Glutamatergic neuron (in vitro differentiated cells): ENCODE measurements at regions not wholly inside any gene's neighbourhood (a gene's known extent, or its start where the extent isn't known, plus 50 kb on each side); places are given as distances from the start of the nearest gene placed in this dataset.

Source experiments
- DNase-seq: peaks from one replicate; pipeline ENCODE4 v3.0.0; 2022
- H3K27ac Mint-ChIP-seq: one replicate; pipeline ENCODE4 v1.8.0; 2020; ENCODE audit warnings: mild to moderate bottlenecking, mixed read lengths, inconsistent platforms; ENCODE audit not compliant: unreplicated experiment
- H3K27me3 Mint-ChIP-seq: one replicate; pipeline ENCODE4 v1.8.0; 2020; ENCODE audit warnings: mild to moderate bottlenecking, moderate library complexity, mixed read lengths, inconsistent platforms; ENCODE audit not compliant: unreplicated experiment
- H3K36me3 Mint-ChIP-seq: one replicate; pipeline ENCODE4 v1.8.0; 2020; ENCODE audit warnings: mild to moderate bottlenecking, mixed read lengths, inconsistent platforms; ENCODE audit not compliant: unreplicated experiment
- H3K4me1 Mint-ChIP-seq: one replicate; pipeline ENCODE4 v1.8.0; 2020; ENCODE audit warnings: mild to moderate bottlenecking, low read depth, mixed read lengths, inconsistent platforms; ENCODE audit not compliant: unreplicated experiment
- H3K4me3 Mint-ChIP-seq: one replicate; pipeline ENCODE4 v1.8.0; 2020; ENCODE audit warnings: mild to moderate bottlenecking, mixed read lengths, inconsistent platforms; ENCODE audit not compliant: unreplicated experiment
- H3K9me3 Mint-ChIP-seq: one replicate; pipeline ENCODE4 v1.8.0; 2020; ENCODE audit warnings: mild to moderate bottlenecking, moderate library complexity, mixed read lengths, inconsistent platforms; ENCODE audit not compliant: unreplicated experiment
- CTCF ChIP-seq: fragments of 200-600 bp; sonication (generic); IDR thresholded peaks from one replicate; pipeline ENCODE4 v1.5.0; 2021; ENCODE audit not compliant: partially characterized antibody, unreplicated experiment

GRCh38 chr7:106776618-106777347, 88.3 kb upstream of the PIK3CG start:
- DNase-seq = no peak
- TF ChIP-seq CTCF = no peak
- no peak overlapping the region for H3K27ac Mint-ChIP-seq
- H3K4me3 Mint-ChIP-seq = no peak overlapping the region
- no peaks in the 10 kb centered on the region for H3K27me3 Mint-ChIP-seq
- no peaks in the 10 kb centered on the region for H3K4me1 Mint-ChIP-seq
- no peaks in the 10 kb centered on the region for H3K36me3 Mint-ChIP-seq
- peaks cover 1% of the 10 kb centered on the region for H3K9me3 Mint-ChIP-seq

GRCh38 chr7:106777674-106778299, 87.3 kb upstream of the PIK3CG start:
- no peak for TF ChIP-seq CTCF
- Mint-ChIP-seq H3K4me1 (no peaks in the 10 kb centered on the region), H3K27ac (no peak overlapping the region), H3K27me3 (no peaks in the 10 kb centered on the region), H3K36me3 (no peaks in the 10 kb centered on the region), H3K4me3 (no peak overlapping the region), H3K9me3 (peaks cover 1% of the 10 kb centered on the region)
- no peak for DNase-seq

GRCh38 chr7:106778656-106779250, 86.3 kb upstream of the PIK3CG start:
- H3K4me1 Mint-ChIP-seq = no peaks in the 10 kb centered on the region
- H3K27me3 Mint-ChIP-seq = no peaks in the 10 kb centered on the region
- no peak for DNase-seq
- H3K4me3 Mint-ChIP-seq = no peak overlapping the region
- no peak overlapping the region for H3K27ac Mint-ChIP-seq
- no peak for TF ChIP-seq CTCF
- peaks cover 1% of the 10 kb centered on the region for H3K9me3 Mint-ChIP-seq
- no peaks in the 10 kb centered on the region for H3K36me3 Mint-ChIP-seq

GRCh38 chr7:106779877-106780276, 85.2 kb upstream of the PIK3CG start:
- no peak for TF ChIP-seq CTCF
- Mint-ChIP-seq H3K36me3 (no peaks in the 10 kb centered on the region), H3K27ac (no peak overlapping the region), H3K4me1 (peaks cover 2% of the 10 kb centered on the region), H3K27me3 (no peaks in the 10 kb centered on the region), H3K9me3 (peaks cover 1% of the 10 kb centered on the region), H3K4me3 (no peak overlapping the region)
- no peak for DNase-seq

- no peak overlapping the region for H3K27ac Mint-ChIP-seq
These were observed 84.1 kb upstream of the PIK3CG start for GRCh38 chr7:106781007-106781406.

More at GRCh38 chr7:106781007-106781406, 84.1 kb upstream of the PIK3CG start:
- DNase-seq = no peak
- no peak for TF ChIP-seq CTCF
- Mint-ChIP-seq H3K4me1 (peaks cover 2% of the 10 kb centered on the region), H3K27me3 (no peaks in the 10 kb centered on the region), H3K36me3 (no peaks in the 10 kb centered on the region), H3K9me3 (peaks cover 1% of the 10 kb centered on the region), H3K4me3 (no peak overlapping the region)
